GM18858 (cell line): ENCODE measurements at regions not wholly inside any gene's neighbourhood (a gene's known extent, or its start where the extent isn't known, plus 50 kb on each side); places are given as distances from the start of the nearest gene placed in this dataset.
"Not testable (repeated sequence)": the region's sequence is repeated elsewhere in the genome, so short reads cannot be mapped to it uniquely, and the experiment has no call there.

ENCODE experiments used
- ATAC-seq: cut with Tn5 transposase; IDR thresholded peaks from one replicate; pipeline ENCODE4 v1.9.1; 2021; ENCODE audit not compliant: unreplicated experiment

- not testable (repeated sequence) for ATAC-seq
These were observed 131.7 kb upstream of the MAMLD1 start for GRCh38 chrX:150231368-150231767.

- not testable (repeated sequence) for ATAC-seq
These were observed 130.9 kb upstream of the MAMLD1 start for GRCh38 chrX:150232222-150232621.

GRCh38 chrX:150234126-150234525, 129.0 kb upstream of the MAMLD1 start:
- no peak for ATAC-seq

- ATAC-seq = no peak
These were observed 126.8 kb upstream of the MAMLD1 start for GRCh38 chrX:150236327-150236726.

GRCh38 chrX:150238632-150239382, 124.3 kb upstream of the MAMLD1 start:
- no peak for ATAC-seq

- no peak for ATAC-seq
These were observed 123.0 kb upstream of the MAMLD1 start for GRCh38 chrX:150239946-150240642.

GRCh38 chrX:150240643-150240970, 122.5 kb upstream of the MAMLD1 start:
- ATAC-seq = no peak

- no peak for ATAC-seq
These were observed 109.0 kb upstream of the MAMLD1 start for GRCh38 chrX:150253959-150254620.

GRCh38 chrX:150254909-150255308, 108.2 kb upstream of the MAMLD1 start:
- ATAC-seq = no peak

GRCh38 chrX:150255441-150256296, 107.4 kb upstream of the MAMLD1 start:
- no peak for ATAC-seq

- ATAC-seq = no peak
These were observed 106.8 kb upstream of the MAMLD1 start for GRCh38 chrX:150256297-150256650.

- ATAC-seq = no peak
These were observed 105.6 kb upstream of the MAMLD1 start for GRCh38 chrX:150257353-150258175.

GRCh38 chrX:150258176-150258425, 105.0 kb upstream of the MAMLD1 start:
- ATAC-seq = no peak

GRCh38 chrX:150258463-150259430, 104.4 kb upstream of the MAMLD1 start:
- ATAC-seq = no peak

GRCh38 chrX:150262456-150262855, 100.7 kb upstream of the MAMLD1 start:
- no peak for ATAC-seq

GRCh38 chrX:150268839-150269355, 94.2 kb upstream of the MAMLD1 start:
- no peak for ATAC-seq

- no peak for ATAC-seq
These were observed 93.4 kb upstream of the MAMLD1 start for GRCh38 chrX:150269605-150270254.

- ATAC-seq = no peak
These were observed 92.5 kb upstream of the MAMLD1 start for GRCh38 chrX:150270622-150271021.
